Chondrocyte (in vitro differentiated cells): ENCODE measurements at regions not wholly inside any gene's neighbourhood (a gene's known extent, or its start where the extent isn't known, plus 50 kb on each side); places are given as distances from the start of the nearest gene placed in this dataset.

Source experiments
- DNase-seq: peaks from one replicate; pipeline ENCODE4 v3.0.0; 2021; ENCODE audit warnings: mixed read lengths, low spot score
- H3K27ac Mint-ChIP-seq: one replicate; pipeline ENCODE4 v1.8.0; 2021; ENCODE audit warnings: mild to moderate bottlenecking, moderate library complexity, mixed read lengths; ENCODE audit not compliant: unreplicated experiment
- H3K27me3 Mint-ChIP-seq: 2 replicates; pipeline ENCODE4 v1.8.0; 2021; ENCODE audit warnings: low read depth, mixed read lengths
- H3K36me3 Mint-ChIP-seq: 2 replicates; pipeline ENCODE4 v1.8.0; 2021; ENCODE audit warnings: low read depth, mixed read lengths
- H3K4me1 Mint-ChIP-seq: 2 replicates; pipeline ENCODE4 v1.8.0; 2021; ENCODE audit warnings: low read depth, mild to moderate bottlenecking, mixed read lengths
- H3K4me3 Mint-ChIP-seq: one replicate; pipeline ENCODE4 v1.8.0; 2021; ENCODE audit warnings: mild to moderate bottlenecking, moderate library complexity, mixed read lengths; ENCODE audit not compliant: unreplicated experiment
- H3K9me3 Mint-ChIP-seq: 2 replicates; pipeline ENCODE4 v1.8.0; 2021; ENCODE audit warnings: low read depth, mixed read lengths
- CTCF ChIP-seq: fragments of 200-600 bp; sonication (generic); IDR thresholded peaks from 2 replicates; pipeline ENCODE4 v1.5.0; 2021; ENCODE audit warnings: antibody characterized with exemption, mild to moderate bottlenecking, moderate library complexity

- DNase-seq = no peak
- TF ChIP-seq CTCF = no peak
- Mint-ChIP-seq H3K27ac (no peak overlapping the region), H3K4me1 (no peaks in the 10 kb centered on the region), H3K4me3 (no peak overlapping the region), H3K27me3 (peaks cover 5% of the 10 kb centered on the region), H3K36me3 (no peaks in the 10 kb centered on the region), H3K9me3 (peaks cover 4% of the 10 kb centered on the region)
Observed at GRCh38 chr15:38652998-38653397, 88.4 kb upstream of the RASGRP1 start.

GRCh38 chr15:38658431-38658830 is 93.8 kb upstream of the RASGRP1 start:
- Mint-ChIP-seq H3K4me3 (no peak overlapping the region), H3K27ac (no peak overlapping the region), H3K4me1 (no peaks in the 10 kb centered on the region), H3K27me3 (peaks cover 4% of the 10 kb centered on the region), H3K36me3 (no peaks in the 10 kb centered on the region), H3K9me3 (no peaks in the 10 kb centered on the region)
- no peak for DNase-seq
- TF ChIP-seq CTCF = no peak

- TF ChIP-seq CTCF = no peak
- H3K4me3 Mint-ChIP-seq = no peak overlapping the region
Observed at GRCh38 chr15:38660738-38661137, 96.1 kb upstream of the RASGRP1 start.

GRCh38 chr15:38662033-38662802 is 97.6 kb upstream of the RASGRP1 start:
- peaks cover 24% of the 10 kb centered on the region for H3K27me3 Mint-ChIP-seq
- TF ChIP-seq CTCF = no peak
- H3K36me3 Mint-ChIP-seq = no peaks in the 10 kb centered on the region

More at GRCh38 chr15:38660738-38661137, 96.1 kb upstream of the RASGRP1 start:
- no peaks in the 10 kb centered on the region for H3K9me3 Mint-ChIP-seq
- no peaks in the 10 kb centered on the region for H3K36me3 Mint-ChIP-seq
- no peaks in the 10 kb centered on the region for H3K4me1 Mint-ChIP-seq
- no peak for DNase-seq
- H3K27ac Mint-ChIP-seq = no peak overlapping the region
- peaks cover 12% of the 10 kb centered on the region for H3K27me3 Mint-ChIP-seq

GRCh38 chr15:38662805-38663204 is 98.2 kb upstream of the RASGRP1 start:
- Mint-ChIP-seq H3K27ac (no peak overlapping the region), H3K36me3 (no peaks in the 10 kb centered on the region), H3K27me3 (peaks cover 28% of the 10 kb centered on the region), H3K4me1 (no peaks in the 10 kb centered on the region), H3K9me3 (no peaks in the 10 kb centered on the region), H3K4me3 (no peak overlapping the region)
- DNase-seq = no peak
- TF ChIP-seq CTCF = no peak

More at GRCh38 chr15:38662033-38662802, 97.6 kb upstream of the RASGRP1 start:
- DNase-seq = no peak
- Mint-ChIP-seq H3K4me1 (no peaks in the 10 kb centered on the region), H3K27ac (no peak overlapping the region), H3K4me3 (no peak overlapping the region), H3K9me3 (no peaks in the 10 kb centered on the region)
